Endothelial cell (in vitro differentiated cells): ENCODE measurements at regions not wholly inside any gene's neighbourhood (a gene's known extent, or its start where the extent isn't known, plus 50 kb on each side); places are given as distances from the start of the nearest gene placed in this dataset.
"Not testable (repeated sequence)": the region's sequence is repeated elsewhere in the genome, so short reads cannot be mapped to it uniquely, and the experiment has no call there.

ENCODE experiments used
- DNase-seq: peaks from one replicate; pipeline ENCODE4 v3.0.0; 2021; ENCODE audit warnings: low spot score
- H3K27ac Mint-ChIP-seq: one replicate; pipeline ENCODE4 v1.8.0; 2021; ENCODE audit warnings: mixed read lengths, inconsistent platforms; ENCODE audit not compliant: unreplicated experiment
- H3K27me3 Mint-ChIP-seq: one replicate; pipeline ENCODE4 v1.8.0; 2021; ENCODE audit warnings: mild to moderate bottlenecking, moderate library complexity, mixed read lengths, inconsistent platforms; ENCODE audit not compliant: unreplicated experiment
- H3K36me3 Mint-ChIP-seq: one replicate; pipeline ENCODE4 v1.8.0; 2021; ENCODE audit warnings: mild to moderate bottlenecking, low read depth, mixed read lengths, inconsistent platforms; ENCODE audit not compliant: unreplicated experiment
- H3K4me1 Mint-ChIP-seq: one replicate; pipeline ENCODE4 v1.8.0; 2021; ENCODE audit warnings: mild to moderate bottlenecking, mixed read lengths, inconsistent platforms; ENCODE audit not compliant: unreplicated experiment
- H3K4me3 Mint-ChIP-seq: one replicate; pipeline ENCODE4 v1.8.0; 2021; ENCODE audit warnings: mild to moderate bottlenecking, mixed read lengths, inconsistent platforms; ENCODE audit not compliant: unreplicated experiment
- H3K9me3 Mint-ChIP-seq: one replicate; pipeline ENCODE4 v1.8.0; 2021; ENCODE audit warnings: mixed read lengths, inconsistent platforms; ENCODE audit not compliant: unreplicated experiment
- CTCF ChIP-seq: fragments of 200-600 bp; sonication (generic); IDR thresholded peaks from one replicate; pipeline ENCODE4 v1.5.0; 2021; ENCODE audit warnings: antibody characterized with exemption; ENCODE audit not compliant: unreplicated experiment

GRCh38 chr4:57974821-57975220 is 864.6 kb upstream of the IGFBP7 start:
- H3K36me3 Mint-ChIP-seq = no peaks in the 10 kb centered on the region
- TF ChIP-seq CTCF = no peak
- H3K9me3 Mint-ChIP-seq = no peaks in the 10 kb centered on the region
- H3K27ac Mint-ChIP-seq = no peak overlapping the region
- no peaks in the 10 kb centered on the region for H3K27me3 Mint-ChIP-seq
- H3K4me3 Mint-ChIP-seq = no peak overlapping the region
- DNase-seq = no peak
- no peaks in the 10 kb centered on the region for H3K4me1 Mint-ChIP-seq

DNA sequence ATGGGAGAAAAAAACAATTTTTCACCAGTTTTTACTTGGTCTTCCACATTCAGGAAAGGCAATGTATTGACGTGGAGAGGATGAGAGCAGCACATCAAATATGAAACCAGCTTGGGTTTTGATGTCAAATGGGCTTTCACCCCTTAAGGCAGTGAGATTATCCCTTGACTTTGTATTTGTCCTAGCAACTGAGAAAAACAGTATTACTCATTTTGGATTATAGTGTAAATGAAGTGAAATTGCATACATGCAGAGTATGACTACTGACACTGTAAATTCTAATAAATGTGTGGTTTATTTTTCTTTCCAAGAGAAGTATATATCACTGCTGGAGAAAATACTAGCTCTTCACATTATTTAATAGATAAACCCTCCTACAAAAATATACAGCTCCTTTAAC is 863.6 kb upstream of the IGFBP7 start:
- Mint-ChIP-seq H3K4me3 (no peak overlapping the region), H3K27me3 (no peaks in the 10 kb centered on the region), H3K9me3 (no peaks in the 10 kb centered on the region), H3K36me3 (no peaks in the 10 kb centered on the region), H3K27ac (no peak overlapping the region), H3K4me1 (no peaks in the 10 kb centered on the region)
- no peak for DNase-seq
- no peak for TF ChIP-seq CTCF

- Mint-ChIP-seq H3K27ac (no peak overlapping the region), H3K36me3 (peaks cover 4% of the 10 kb centered on the region), H3K4me1 (no peaks in the 10 kb centered on the region), H3K9me3 (no peaks in the 10 kb centered on the region), H3K4me3 (no peak overlapping the region), H3K27me3 (peaks cover 6% of the 10 kb centered on the region)
- no peak for TF ChIP-seq CTCF
- no peak for DNase-seq
Observed at GRCh38 chr4:57971261-57971660, 861.1 kb upstream of the IGFBP7 start.

- Mint-ChIP-seq H3K9me3 (no peaks in the 10 kb centered on the region), H3K27ac (no peak overlapping the region), H3K36me3 (peaks cover 4% of the 10 kb centered on the region), H3K27me3 (peaks cover 6% of the 10 kb centered on the region), H3K4me1 (no peaks in the 10 kb centered on the region), H3K4me3 (no peak overlapping the region)
- no peak for TF ChIP-seq CTCF
- no peak for DNase-seq
Observed at GRCh38 chr4:57966987-57967760, 857.0 kb upstream of the IGFBP7 start.

DNA sequence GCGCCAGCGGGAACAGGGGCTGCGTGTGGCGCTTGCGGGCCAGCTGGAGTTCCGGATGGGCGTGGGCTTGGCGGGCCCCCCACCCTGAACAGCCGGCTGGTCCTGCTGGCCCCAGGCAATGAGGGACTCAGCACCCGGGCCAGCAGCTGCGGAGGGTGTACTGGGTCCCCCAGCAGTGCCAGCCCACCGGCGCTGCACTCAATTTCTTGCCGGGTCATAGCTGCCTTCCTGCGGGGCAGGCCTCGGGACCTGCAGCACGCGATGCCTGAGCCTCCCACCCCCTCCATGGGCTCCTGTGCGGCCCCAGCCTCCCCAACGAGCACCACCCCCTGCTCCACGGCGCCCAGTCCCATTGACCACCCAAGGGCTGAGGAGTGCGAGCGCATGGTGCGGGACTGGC is 855.2 kb upstream of the IGFBP7 start:
- DNase-seq, H3K27me3 Mint-ChIP-seq, H3K27ac Mint-ChIP-seq: not testable (repeated sequence)

More for the DNA sequence above, 855.2 kb upstream of the IGFBP7 start:
- H3K9me3 Mint-ChIP-seq, H3K36me3 Mint-ChIP-seq, H3K4me1 Mint-ChIP-seq, H3K4me3 Mint-ChIP-seq: not testable (repeated sequence)
